SH-SY5Y (cell line): ENCODE measurements at regions not wholly inside any gene's neighbourhood (a gene's known extent, or its start where the extent isn't known, plus 50 kb on each side); places are given as distances from the start of the nearest gene placed in this dataset.

Experiments
- GATA2 ChIP-seq: IDR thresholded peaks from 2 replicates; pipeline ENCODE4 v1.6.1; 2011; ENCODE audit warnings: mild to moderate bottlenecking, low read depth, low read length
- GATA3 ChIP-seq: IDR thresholded peaks from 2 replicates; pipeline ENCODE4 v1.6.1; 2011; ENCODE audit warnings: low read depth, mild to moderate bottlenecking, low read length, moderate library complexity

DNA sequence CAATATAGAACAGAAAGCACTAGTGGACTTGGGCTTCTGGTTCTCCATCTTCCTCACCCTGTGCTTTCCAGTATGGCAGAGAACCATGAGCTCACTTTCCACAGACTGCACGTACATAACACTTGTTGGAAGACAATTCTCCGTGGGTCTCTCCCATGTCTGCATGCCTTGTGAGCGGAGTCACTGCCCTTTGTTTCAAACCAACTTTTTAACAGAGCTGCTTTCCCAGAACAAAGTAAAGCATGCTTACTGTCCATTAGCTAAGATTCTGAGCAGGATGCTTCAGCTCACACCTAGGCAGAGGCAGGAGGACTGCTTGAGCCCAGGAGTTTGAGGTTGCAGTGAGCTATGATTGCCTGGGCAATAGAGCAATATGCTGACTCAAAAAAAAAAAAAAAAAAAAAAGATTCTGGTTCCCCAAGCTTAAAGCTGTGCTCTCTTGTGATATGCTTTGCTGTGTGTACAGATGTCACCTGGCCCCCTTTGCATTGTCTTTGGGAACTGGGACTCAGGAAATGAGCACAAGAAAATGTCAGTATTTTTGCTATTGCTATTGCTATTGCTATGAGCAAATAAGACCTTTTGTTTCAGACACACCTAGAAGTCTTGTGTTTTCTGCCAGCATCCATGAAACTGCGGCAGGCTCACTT lies 54.6 kb upstream of the PTGR2 start:
- no peak for TF ChIP-seq GATA2
- TF ChIP-seq GATA3: no peak
